GM13976 (cell line): ENCODE measurements at regions not wholly inside any gene's neighbourhood (a gene's known extent, or its start where the extent isn't known, plus 50 kb on each side); places are given as distances from the start of the nearest gene placed in this dataset.

ENCODE experiments used
- DNase-seq: peaks from one replicate; pipeline ENCODE4 v3.0.0; 2012; ENCODE audit warnings: low spot score
- in situ Hi-C: fragments of 300-500 bp; cut with MboI; formaldehyde crosslinking; loops from one replicate; pipeline ENCODE4 v1.12.0; 2022; ENCODE audit warnings: low sequenced_read_pairs, mixed read lengths, inconsistent platforms; ENCODE audit not compliant: unreplicated experiment
- TF ChIP-seq, protein P1 (sequence below): IDR thresholded peaks from 2 replicates; pipeline ENCODE4 v1.5.1; 2012; ENCODE audit warnings: borderline replicate concordance, mild to moderate bottlenecking; ENCODE audit not compliant: insufficient read depth; ENCODE audit errors: extremely low read depth, missing control alignments, control extremely low read depth

DNA sequence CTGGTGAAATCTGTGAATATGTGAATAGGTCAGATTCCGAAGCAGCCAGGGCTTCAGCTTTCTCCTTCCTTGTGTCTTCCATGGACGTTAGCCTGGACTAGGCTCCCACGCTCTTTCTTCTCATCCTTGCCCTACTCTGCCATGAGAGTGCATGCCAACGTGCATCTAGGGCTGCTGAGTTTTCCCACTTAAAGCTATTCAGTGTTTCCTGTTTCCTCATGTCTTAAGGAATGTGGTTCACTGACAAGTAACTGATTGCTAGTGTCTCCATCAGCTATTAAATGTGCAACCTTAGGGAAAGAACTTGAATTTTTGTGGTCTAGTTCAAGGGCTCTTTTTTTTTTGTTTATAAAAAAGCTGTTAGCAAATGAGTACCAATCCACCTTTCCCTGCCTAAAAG lies 642.3 kb upstream of the LINC00305 start:
- TF ChIP-seq, protein P1, sequence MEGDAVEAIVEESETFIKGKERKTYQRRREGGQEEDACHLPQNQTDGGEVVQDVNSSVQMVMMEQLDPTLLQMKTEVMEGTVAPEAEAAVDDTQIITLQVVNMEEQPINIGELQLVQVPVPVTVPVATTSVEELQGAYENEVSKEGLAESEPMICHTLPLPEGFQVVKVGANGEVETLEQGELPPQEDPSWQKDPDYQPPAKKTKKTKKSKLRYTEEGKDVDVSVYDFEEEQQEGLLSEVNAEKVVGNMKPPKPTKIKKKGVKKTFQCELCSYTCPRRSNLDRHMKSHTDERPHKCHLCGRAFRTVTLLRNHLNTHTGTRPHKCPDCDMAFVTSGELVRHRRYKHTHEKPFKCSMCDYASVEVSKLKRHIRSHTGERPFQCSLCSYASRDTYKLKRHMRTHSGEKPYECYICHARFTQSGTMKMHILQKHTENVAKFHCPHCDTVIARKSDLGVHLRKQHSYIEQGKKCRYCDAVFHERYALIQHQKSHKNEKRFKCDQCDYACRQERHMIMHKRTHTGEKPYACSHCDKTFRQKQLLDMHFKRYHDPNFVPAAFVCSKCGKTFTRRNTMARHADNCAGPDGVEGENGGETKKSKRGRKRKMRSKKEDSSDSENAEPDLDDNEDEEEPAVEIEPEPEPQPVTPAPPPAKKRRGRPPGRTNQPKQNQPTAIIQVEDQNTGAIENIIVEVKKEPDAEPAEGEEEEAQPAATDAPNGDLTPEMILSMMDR, result no peak
- DNase-seq, result no peak
- in situ Hi-C loops, result no loop called here

DNA sequence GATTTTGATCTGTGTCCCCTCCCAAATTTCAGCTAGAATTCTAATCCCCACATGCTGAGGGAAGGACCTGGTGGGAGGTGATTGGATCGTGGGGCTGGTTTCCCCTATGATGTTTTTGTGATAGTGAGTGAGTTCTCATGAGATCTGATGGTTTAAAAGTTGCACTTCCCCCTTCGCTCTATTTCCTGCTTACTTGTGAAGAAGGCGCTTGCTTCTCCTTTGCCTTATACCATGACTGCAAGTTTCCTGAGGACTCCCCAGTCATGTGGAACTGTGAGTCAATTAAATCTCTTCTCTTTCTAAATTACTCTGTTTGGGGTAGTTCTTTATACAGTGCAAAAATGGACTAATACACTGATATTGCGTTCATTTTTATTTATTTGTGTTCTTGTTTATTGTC lies 636.8 kb upstream of the LINC00305 start:
- DNase-seq, result no peak
- TF ChIP-seq, protein P1, result no peak
- in situ Hi-C loops, result no loop called here

DNA sequence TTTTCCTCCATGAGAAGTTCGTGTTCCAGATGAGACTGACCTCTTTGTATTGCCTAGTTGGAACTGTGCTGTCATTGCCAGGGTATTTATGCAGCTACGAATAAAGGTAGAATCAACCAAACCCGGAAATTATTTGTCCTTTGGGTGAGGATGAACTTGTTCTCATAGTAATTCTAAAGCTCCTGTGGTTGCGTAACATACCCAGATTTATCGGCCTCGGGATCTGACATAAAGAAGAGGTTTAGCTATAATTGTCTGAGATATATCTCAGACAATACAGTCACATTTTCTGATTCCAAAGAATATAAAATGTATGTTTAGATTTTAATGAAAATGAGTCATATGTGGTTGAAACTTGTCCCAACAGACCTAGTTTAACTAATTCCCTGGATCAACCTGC lies 628.7 kb upstream of the LINC00305 start:
- DNase-seq, result no peak
- TF ChIP-seq, protein P1, result no peak
- in situ Hi-C loops, result no loop called here

DNA sequence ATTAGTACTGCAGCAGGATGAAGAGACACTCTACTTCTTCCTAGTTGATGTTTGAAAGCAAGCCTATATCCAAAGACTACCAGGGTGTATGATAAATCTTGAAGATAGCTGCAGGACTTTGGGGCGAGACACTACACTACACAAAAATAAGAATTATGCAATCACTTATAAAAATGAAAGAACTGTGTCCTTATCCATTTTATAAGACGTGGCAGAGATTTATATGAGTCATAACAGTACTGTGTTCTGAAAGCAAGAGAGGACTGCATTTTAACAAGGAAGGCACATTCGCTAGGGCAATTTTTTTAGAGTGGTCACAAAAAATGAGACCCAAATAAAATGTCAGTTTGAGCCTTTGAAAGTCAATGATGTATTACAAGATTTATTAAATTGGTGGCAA lies 617.0 kb upstream of the LINC00305 start:
- TF ChIP-seq, protein P1, result no peak
- no peak for DNase-seq
- in situ Hi-C loops, result no loop called here

DNA sequence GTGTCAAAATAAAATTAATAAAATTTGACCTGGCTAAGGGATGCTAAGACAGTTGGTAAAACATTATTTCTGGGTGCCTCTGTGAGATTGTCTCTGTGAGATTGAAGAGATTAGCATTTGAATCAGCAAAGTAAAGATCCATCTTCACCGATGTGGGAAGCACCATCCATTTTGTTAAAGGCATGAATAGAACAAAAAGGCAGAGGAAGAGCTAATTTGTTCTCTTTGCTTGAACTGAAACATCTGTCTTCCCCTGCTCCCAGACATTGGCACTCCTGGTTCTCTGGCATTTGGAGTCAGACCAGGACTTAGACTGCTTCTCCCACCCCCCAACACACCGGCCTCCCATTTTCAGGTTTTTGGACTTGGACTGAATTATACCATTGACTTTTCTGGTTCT lies 603.8 kb upstream of the LINC00305 start:
- DNase-seq, result no peak
- in situ Hi-C loops, result no loop called here
- TF ChIP-seq, protein P1, result no peak

DNA sequence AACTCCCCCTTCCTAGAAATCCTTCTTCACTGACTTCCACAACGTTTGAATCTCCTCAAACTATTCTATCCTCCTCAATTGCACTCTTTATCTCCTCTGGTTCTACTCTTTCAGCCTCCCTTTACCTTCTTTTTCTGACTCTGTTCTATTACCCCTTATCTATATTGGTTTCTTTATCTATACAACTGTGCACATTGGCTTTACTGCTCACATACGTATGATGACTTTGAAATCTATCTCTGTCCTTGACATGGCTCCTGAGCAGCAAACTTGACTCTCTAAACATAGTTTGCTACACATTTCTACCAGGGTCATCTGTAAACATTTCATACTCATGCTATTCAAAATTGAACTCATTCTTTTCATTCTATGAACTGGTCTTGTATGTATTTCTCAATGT lies 601.0 kb upstream of the LINC00305 start:
- in situ Hi-C loops, result no loop called here
- TF ChIP-seq, protein P1, result no peak

DNA sequence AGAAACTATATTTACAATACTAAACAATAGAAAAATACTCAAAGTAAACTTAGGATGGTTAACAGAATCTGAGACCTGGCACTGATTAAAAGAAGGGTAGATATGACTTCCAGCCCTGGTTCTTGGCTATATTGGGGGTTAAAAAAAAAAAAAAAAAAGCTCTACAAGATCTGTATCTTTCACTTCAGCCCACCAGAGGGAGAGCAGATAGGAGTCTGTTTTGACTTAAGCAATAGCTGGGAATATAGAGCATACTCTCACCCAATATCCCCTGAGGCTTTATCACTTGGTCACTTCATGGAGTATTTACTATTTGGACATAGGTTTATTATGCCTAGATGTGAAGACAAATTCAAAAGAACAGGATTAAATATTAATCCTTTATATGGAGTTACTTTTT lies 598.9 kb upstream of the LINC00305 start:
- in situ Hi-C loops, result no loop called here
- DNase-seq, result no peak
- TF ChIP-seq, protein P1, result no peak

More for the DNA sequence above, 601.0 kb upstream of the LINC00305 start:
- DNase-seq, result no peak
